NCI-H774 (cell line): ENCODE measurements at regions not wholly inside any gene's neighbourhood (a gene's known extent, or its start where the extent isn't known, plus 50 kb on each side); places are given as distances from the start of the nearest gene placed in this dataset.

Source experiments
- DNase-seq: peaks from one replicate; lab custom pipeline; 2025; lab: John Stamatoyannopoulos, UW

- DNase-seq = no peak
Observed at GRCh38 chr4:181952478-181952877, 290.7 kb upstream of the TENM3 start.

GRCh38 chr4:181956512-181956911, 286.7 kb upstream of the TENM3 start:
- no peak for DNase-seq

GRCh38 chr4:181957088-181957487, 286.1 kb upstream of the TENM3 start:
- no peak for DNase-seq

GRCh38 chr4:181958446-181958845, 284.8 kb upstream of the TENM3 start:
- DNase-seq = no peak

GRCh38 chr4:181959121-181959520, 284.1 kb upstream of the TENM3 start:
- no peak for DNase-seq

GRCh38 chr4:181960384-181960783, 282.8 kb upstream of the TENM3 start:
- no peak for DNase-seq

GRCh38 chr4:181962321-181962720, 280.9 kb upstream of the TENM3 start:
- DNase-seq = no peak

GRCh38 chr4:181964731-181965130, 278.5 kb upstream of the TENM3 start:
- no peak for DNase-seq

GRCh38 chr4:181966104-181966551, 277.1 kb upstream of the TENM3 start:
- no peak for DNase-seq

- no peak for DNase-seq
Observed at GRCh38 chr4:181967401-181967800, 275.8 kb upstream of the TENM3 start.

- no peak for DNase-seq
Observed at GRCh38 chr4:181968371-181968770, 274.8 kb upstream of the TENM3 start.

GRCh38 chr4:181969151-181969550, 274.1 kb upstream of the TENM3 start:
- DNase-seq = no peak

- DNase-seq = no peak
Observed at GRCh38 chr4:181970366-181970765, 272.8 kb upstream of the TENM3 start.

GRCh38 chr4:181971411-181971810, 271.8 kb upstream of the TENM3 start:
- DNase-seq = no peak

- DNase-seq = no peak
Observed at GRCh38 chr4:181971973-181972372, 271.2 kb upstream of the TENM3 start.

- no peak for DNase-seq
Observed at GRCh38 chr4:181976764-181977163, 266.4 kb upstream of the TENM3 start.

- peak; percentile 8 for DNase-seq
Observed at GRCh38 chr4:181982437-181982836, 260.8 kb upstream of the TENM3 start.

GRCh38 chr4:181982856-181983255, 260.3 kb upstream of the TENM3 start:
- no peak for DNase-seq

GRCh38 chr4:181987392-181987791, 255.8 kb upstream of the TENM3 start:
- no peak for DNase-seq

GRCh38 chr4:181989071-181989470, 254.1 kb upstream of the TENM3 start:
- DNase-seq = no peak

GRCh38 chr4:181991369-181992108, 251.7 kb upstream of the TENM3 start:
- no peak for DNase-seq

GRCh38 chr4:181998398-181999295, 244.6 kb upstream of the TENM3 start:
- no peak for DNase-seq

GRCh38 chr4:182000077-182000476, 243.1 kb upstream of the TENM3 start:
- DNase-seq = no peak
